OCI-LY3 (cell line): ENCODE measurements at regions not wholly inside any gene's neighbourhood (a gene's known extent, or its start where the extent isn't known, plus 50 kb on each side); places are given as distances from the start of the nearest gene placed in this dataset.

Experiments
- H2AFZ ChIP-seq: fragments of 200-600, 300-600 bp; shearing (Covaris generic); 2 replicates; pipeline ENCODE4 v1.6.0; 2014; ENCODE audit warnings: antibody characterized with exemption, low read depth, low read length
- H3K27ac ChIP-seq: fragments of 200-600, 300-600 bp; sonication (generic); 2 replicates; pipeline ENCODE4 v1.5.1; 2014; ENCODE audit warnings: mild to moderate bottlenecking, low read length, moderate library complexity, mixed read lengths
- H3K27me3 ChIP-seq: fragments of 200-600, 300-600 bp; sonication (generic); 2 replicates; pipeline ENCODE4 v1.6.1; 2014; ENCODE audit warnings: low read depth, low read length, mixed read lengths
- H3K36me3 ChIP-seq: fragments of 200-600, 300-600 bp; sonication (generic); replicated peaks from 2 replicates; pipeline ENCODE3; 2014; ENCODE audit warnings: low read depth, low read length, mixed read lengths
- H3K4me1 ChIP-seq: fragments of 300-600, 200-600 bp; sonication (generic); 2 replicates; pipeline ENCODE4 v1.6.1; 2014; ENCODE audit warnings: low read length, mixed read lengths
- H3K4me2 ChIP-seq: fragments of 200-600, 300-600 bp; sonication (generic); 2 replicates; pipeline ENCODE4 v1.6.1; 2014; ENCODE audit warnings: low read length, mixed read lengths
- H3K4me3 ChIP-seq: fragments of 300-600, 200-600 bp; sonication (generic); 2 replicates; pipeline ENCODE4 v1.5.1; 2014; ENCODE audit warnings: antibody characterized with exemption, mild to moderate bottlenecking, low read length, moderate library complexity
- H3K79me2 ChIP-seq: fragments of 300-600, 200-600 bp; shearing (Covaris generic); 2 replicates; pipeline ENCODE4 v1.6.1; 2014; ENCODE audit warnings: mild to moderate bottlenecking, low read length, mixed read lengths
- H3K9ac ChIP-seq: fragments of 300-600, 200-600 bp; shearing (Covaris generic); 2 replicates; pipeline ENCODE4 v1.6.0; 2014; ENCODE audit warnings: mild to moderate bottlenecking, low read length, moderate library complexity
- H3K9me3 ChIP-seq: fragments of 200-600, 300-600 bp; shearing (Covaris generic); 2 replicates; pipeline ENCODE4 v1.6.1; 2014; ENCODE audit warnings: low read length, mixed read lengths; ENCODE audit not compliant: insufficient read depth
- H4K20me1 ChIP-seq: fragments of 200-600, 300-600 bp; sonication (generic); 2 replicates; pipeline ENCODE4 v1.6.1; 2016; ENCODE audit warnings: low read length, mixed read lengths; ENCODE audit not compliant: insufficient read depth
- CTCF ChIP-seq: fragments of 200-600, 300-600 bp; sonication (generic); IDR thresholded peaks from 2 replicates; pipeline ENCODE4 v1.5.1; 2014; ENCODE audit warnings: antibody characterized with exemption, low read length, low read depth
- EZH2phosphoT487 ChIP-seq: fragments of 200-600 bp; shearing (Covaris generic); IDR thresholded peaks from 2 replicates; pipeline ENCODE4 v1.6.1; 2018; ENCODE audit warnings: antibody characterized with exemption, mixed run types, low read depth

- H3K27ac ChIP-seq, result no peak overlapping the region
- no peak overlapping the region for H3K9ac ChIP-seq
- no peak overlapping the region for H2AFZ ChIP-seq
- H4K20me1 ChIP-seq, result no peaks in the 10 kb centered on the region
- H3K4me3 ChIP-seq, result no peak overlapping the region
- no peaks in the 10 kb centered on the region for H3K4me1 ChIP-seq
- H3K79me2 ChIP-seq, result no peaks in the 10 kb centered on the region
- H3K36me3 ChIP-seq, result no peaks in the 10 kb centered on the region
- H3K4me2 ChIP-seq, result no peak overlapping the region
- TF ChIP-seq CTCF, result no peak
- TF ChIP-seq EZH2phosphoT487, result no peak
- no peaks in the 10 kb centered on the region for H3K9me3 ChIP-seq
- peaks cover 3% of the 10 kb centered on the region; the same call in 1 of the 2 replicates for H3K27me3 ChIP-seq
These were observed 113.9 kb upstream of the CACNA1E start for GRCh38 chr1:181369416-181369815.

- H2AFZ ChIP-seq, result no peak overlapping the region
- H3K4me2 ChIP-seq, result no peak overlapping the region
- no peaks in the 10 kb centered on the region for H3K79me2 ChIP-seq
- no peaks in the 10 kb centered on the region for H3K4me1 ChIP-seq
- H3K9me3 ChIP-seq, result no peaks in the 10 kb centered on the region
- TF ChIP-seq CTCF (no peak), EZH2phosphoT487 (no peak)
- no peak overlapping the region for H3K27ac ChIP-seq
- no peak overlapping the region for H3K9ac ChIP-seq
- no peak overlapping the region for H3K4me3 ChIP-seq
- peaks cover 57% of the 10 kb centered on the region for H3K27me3 ChIP-seq
- no peaks in the 10 kb centered on the region for H4K20me1 ChIP-seq
- H3K36me3 ChIP-seq, result no peaks in the 10 kb centered on the region
These were observed 99.6 kb upstream of the CACNA1E start for GRCh38 chr1:181383695-181384094.

GRCh38 chr1:181386340-181386739 lies 97.0 kb upstream of the CACNA1E start:
- H3K9me3 ChIP-seq, result no peaks in the 10 kb centered on the region

GRCh38 chr1:181386951-181387350 lies 96.4 kb upstream of the CACNA1E start:
- H3K36me3 ChIP-seq, result no peaks in the 10 kb centered on the region
- H3K4me1 ChIP-seq, result no peaks in the 10 kb centered on the region
- H3K4me3 ChIP-seq, result no peak overlapping the region
- TF ChIP-seq EZH2phosphoT487 (no peak), CTCF (no peak)
- H3K9me3 ChIP-seq, result no peaks in the 10 kb centered on the region
- no peaks in the 10 kb centered on the region for H3K79me2 ChIP-seq
- H4K20me1 ChIP-seq, result no peaks in the 10 kb centered on the region
- H3K27ac ChIP-seq, result no peak overlapping the region
- peaks cover 68% of the 10 kb centered on the region for H3K27me3 ChIP-seq
- no peak overlapping the region for H3K4me2 ChIP-seq
- no peak overlapping the region for H2AFZ ChIP-seq
- no peak overlapping the region for H3K9ac ChIP-seq

More at GRCh38 chr1:181386340-181386739, 97.0 kb upstream of the CACNA1E start:
- H3K4me2 ChIP-seq, result no peak overlapping the region
- no peaks in the 10 kb centered on the region for H3K4me1 ChIP-seq
- no peak for TF ChIP-seq CTCF
- TF ChIP-seq EZH2phosphoT487, result no peak
- H3K36me3 ChIP-seq, result no peaks in the 10 kb centered on the region
- H3K79me2 ChIP-seq, result no peaks in the 10 kb centered on the region
- H3K4me3 ChIP-seq, result no peak overlapping the region
- H2AFZ ChIP-seq, result no peak overlapping the region
- H3K27me3 ChIP-seq, result peaks cover 63% of the 10 kb centered on the region
- H4K20me1 ChIP-seq, result no peaks in the 10 kb centered on the region
- H3K27ac ChIP-seq, result no peak overlapping the region
- no peak overlapping the region for H3K9ac ChIP-seq
